PC-9 (cell line): ENCODE measurements at regions not wholly inside any gene's neighbourhood (a gene's known extent, or its start where the extent isn't known, plus 50 kb on each side); places are given as distances from the start of the nearest gene placed in this dataset.

Experiments
- EZH2 ChIP-seq: fragments of 200-600 bp; sonication (generic); IDR thresholded peaks from 2 replicates; pipeline ENCODE4 v1.8.0; 2017; ENCODE audit warnings: antibody characterized with exemption, low read depth
- TF ChIP-seq, protein P1 (sequence below): fragments of 200-600 bp; sonication (generic); conservative IDR thresholded peaks from 2 replicates; pipeline ENCODE4 v1.6.1; 2017; ENCODE audit warnings: mixed run types, antibody characterized with exemption, mild to moderate bottlenecking, moderate library complexity

DNA sequence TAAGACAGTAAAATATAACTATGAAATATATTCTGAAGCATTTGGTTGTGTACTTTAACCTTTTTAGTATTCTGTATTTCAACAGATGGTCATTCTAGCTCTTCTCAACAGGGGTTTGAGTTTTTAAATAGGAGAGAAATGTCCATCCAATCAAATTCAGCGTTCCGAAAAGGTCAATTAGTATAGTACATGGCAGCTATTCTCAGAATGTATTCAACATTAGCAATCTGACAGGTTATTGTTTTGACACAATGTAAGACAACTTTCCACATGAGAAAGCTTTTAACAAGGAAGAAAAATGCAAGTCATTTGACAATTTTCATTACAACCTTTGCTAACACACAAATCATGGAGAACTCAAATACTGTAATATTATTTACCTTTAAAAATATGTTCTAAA is 996.3 kb upstream of the CDH10 start:
- TF ChIP-seq, protein P1, sequence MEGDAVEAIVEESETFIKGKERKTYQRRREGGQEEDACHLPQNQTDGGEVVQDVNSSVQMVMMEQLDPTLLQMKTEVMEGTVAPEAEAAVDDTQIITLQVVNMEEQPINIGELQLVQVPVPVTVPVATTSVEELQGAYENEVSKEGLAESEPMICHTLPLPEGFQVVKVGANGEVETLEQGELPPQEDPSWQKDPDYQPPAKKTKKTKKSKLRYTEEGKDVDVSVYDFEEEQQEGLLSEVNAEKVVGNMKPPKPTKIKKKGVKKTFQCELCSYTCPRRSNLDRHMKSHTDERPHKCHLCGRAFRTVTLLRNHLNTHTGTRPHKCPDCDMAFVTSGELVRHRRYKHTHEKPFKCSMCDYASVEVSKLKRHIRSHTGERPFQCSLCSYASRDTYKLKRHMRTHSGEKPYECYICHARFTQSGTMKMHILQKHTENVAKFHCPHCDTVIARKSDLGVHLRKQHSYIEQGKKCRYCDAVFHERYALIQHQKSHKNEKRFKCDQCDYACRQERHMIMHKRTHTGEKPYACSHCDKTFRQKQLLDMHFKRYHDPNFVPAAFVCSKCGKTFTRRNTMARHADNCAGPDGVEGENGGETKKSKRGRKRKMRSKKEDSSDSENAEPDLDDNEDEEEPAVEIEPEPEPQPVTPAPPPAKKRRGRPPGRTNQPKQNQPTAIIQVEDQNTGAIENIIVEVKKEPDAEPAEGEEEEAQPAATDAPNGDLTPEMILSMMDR = no peak
- TF ChIP-seq EZH2 = no peak
